SK-N-SH (cell line): ENCODE measurements at regions not wholly inside any gene's neighbourhood (a gene's known extent, or its start where the extent isn't known, plus 50 kb on each side); places are given as distances from the start of the nearest gene placed in this dataset.

Experiments used
- CTCF ChIP-seq: fragments of 200-600 bp; sonication (generic); IDR thresholded peaks from 2 replicates; pipeline ENCODE4 v1.6.1; 2017; ENCODE audit warnings: antibody characterized with exemption, mild to moderate bottlenecking, moderate library complexity
- FOXM1 ChIP-seq: IDR thresholded peaks from 2 replicates; pipeline ENCODE4 v1.4.0; 2012; ENCODE audit warnings: low read depth, mild to moderate bottlenecking
- TCF12 ChIP-seq: IDR thresholded peaks from 2 replicates; pipeline ENCODE4 v1.4.0; 2012

GRCh38 chrX:15107367-15107988 lies 162.4 kb downstream of the ASB9 start:
- no peak for TF ChIP-seq FOXM1
- TF ChIP-seq CTCF: no peak
- TF ChIP-seq TCF12: no peak
